Adipocyte (in vitro differentiated cells): ENCODE measurements at regions not wholly inside any gene's neighbourhood (a gene's known extent, or its start where the extent isn't known, plus 50 kb on each side); places are given as distances from the start of the nearest gene placed in this dataset.

Source experiments
- DNase-seq: peaks from one replicate; pipeline ENCODE4 v3.0.0-alpha.2; 2015; ENCODE audit warnings: low read depth
- H3K27me3 ChIP-seq: replicated peaks from 2 replicates; pipeline ENCODE4 v1.7.0; 2013; ENCODE audit warnings: mild to moderate bottlenecking, low read length, moderate library complexity; ENCODE audit not compliant: control insufficient read depth, insufficient read depth
- H3K36me3 ChIP-seq: 2 replicates; pipeline ENCODE4 v1.7.0; 2013; ENCODE audit warnings: low read length, mild to moderate bottlenecking, moderate library complexity; ENCODE audit not compliant: control insufficient read depth, insufficient read depth, severe bottlenecking
- H3K4me1 ChIP-seq: 2 replicates; pipeline ENCODE4 v1.7.0; 2013; ENCODE audit warnings: mild to moderate bottlenecking, low read length, moderate library complexity; ENCODE audit not compliant: control insufficient read depth, insufficient read depth
- H3K4me3 ChIP-seq: 2 replicates; pipeline ENCODE4 v1.7.0; 2013; ENCODE audit warnings: mild to moderate bottlenecking, low read length, moderate library complexity
- H3K9ac ChIP-seq: 2 replicates; pipeline ENCODE4 v1.7.0; 2013; ENCODE audit warnings: mild to moderate bottlenecking, low read length, moderate library complexity
- H3K9me3 ChIP-seq: 2 replicates; pipeline ENCODE4 v1.7.0; 2013; ENCODE audit warnings: mild to moderate bottlenecking, low read length, moderate library complexity; ENCODE audit not compliant: control insufficient read depth

DNA sequence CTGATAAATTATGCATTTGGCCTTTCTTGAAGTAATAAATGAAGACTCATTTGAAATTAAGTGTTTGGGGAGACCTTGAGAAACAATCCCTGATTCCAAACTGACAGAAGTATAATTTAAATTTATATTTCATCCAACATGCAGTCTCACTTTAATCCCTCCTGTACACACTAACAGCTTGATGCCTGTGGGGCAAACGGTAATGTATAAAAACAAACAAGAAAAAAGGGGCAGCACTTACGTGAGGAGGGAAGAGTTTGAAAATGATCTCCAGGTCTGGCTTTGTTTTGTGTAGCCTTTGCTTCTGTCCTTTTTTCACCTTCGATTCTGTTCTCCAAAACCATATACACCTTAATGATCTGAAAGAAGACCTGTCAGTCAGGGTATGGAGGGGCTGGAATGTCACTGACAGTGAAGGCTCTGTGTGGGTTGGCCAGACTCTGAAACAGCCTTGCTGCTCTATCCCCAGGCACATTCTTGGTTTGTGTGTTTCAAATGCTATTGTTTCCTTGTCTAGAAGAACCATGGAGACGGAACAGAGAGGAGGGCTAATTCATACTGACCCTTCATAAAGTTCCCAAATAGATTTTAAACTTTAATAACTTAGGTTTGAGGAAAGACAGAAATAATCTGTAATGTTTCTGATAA, 338.2 kb upstream of the WWC1 start:
- Histone ChIP-seq H3K9me3 (peaks cover 9% of the 10 kb centered on the region), H3K4me1 (peaks cover 4% of the 10 kb centered on the region), H3K36me3 (no peaks in the 10 kb centered on the region), H3K4me3 (no peak overlapping the region), H3K27me3 (no peaks in the 10 kb centered on the region), H3K9ac (no peak overlapping the region)
- no peak for DNase-seq

DNA sequence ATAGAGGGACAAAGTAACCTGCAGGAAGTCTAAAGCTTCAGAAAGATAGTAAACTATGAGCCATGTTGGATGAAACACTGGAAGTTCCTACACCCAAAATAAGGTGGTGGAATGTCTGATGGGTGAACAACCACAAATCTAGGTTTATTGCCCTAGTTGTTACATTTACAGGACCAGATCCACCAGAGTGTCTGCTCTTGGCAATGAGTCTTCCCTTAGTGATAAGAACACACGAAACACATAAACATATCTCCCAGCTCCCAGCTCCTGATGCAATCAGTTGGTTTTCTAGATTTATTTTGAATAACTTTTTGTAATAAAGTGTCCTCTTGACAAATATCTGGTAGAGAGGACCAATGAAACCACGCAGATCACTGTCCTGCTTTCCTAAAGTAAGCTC, 329.7 kb upstream of the WWC1 start:
- no peak for DNase-seq
- H3K4me3 ChIP-seq: no peak overlapping the region

DNA sequence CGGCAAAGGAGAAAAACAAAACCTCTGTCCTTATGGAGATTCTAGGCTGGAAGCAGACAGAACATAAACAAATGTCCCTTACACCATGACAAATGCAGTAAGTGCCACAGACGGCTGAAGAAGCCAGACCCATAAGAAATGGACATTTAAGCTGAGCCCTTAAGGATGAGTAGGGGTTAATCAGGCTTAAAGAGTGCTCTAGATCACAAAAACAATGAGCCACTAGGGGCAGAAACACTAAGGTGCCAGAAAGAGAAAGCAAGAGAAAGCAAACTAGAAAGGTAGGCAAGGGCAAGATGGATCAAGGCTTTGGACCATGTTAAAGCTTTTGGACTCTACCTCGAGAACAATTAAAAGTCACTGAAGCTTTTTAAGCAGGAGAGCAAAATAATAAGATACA, 326.9 kb upstream of the WWC1 start:
- Histone ChIP-seq H3K9ac (no peak overlapping the region), H3K9me3 (no peaks in the 10 kb centered on the region), H3K27me3 (peaks cover 3% of the 10 kb centered on the region), H3K36me3 (no peaks in the 10 kb centered on the region), H3K4me3 (no peak overlapping the region), H3K4me1 (peaks cover 17% of the 10 kb centered on the region)
- DNase-seq: no peak

More for the DNA sequence above, 329.7 kb upstream of the WWC1 start:
- no peak overlapping the region for H3K9ac ChIP-seq
- H3K9me3 ChIP-seq: peaks cover 11% of the 10 kb centered on the region
- peaks cover 3% of the 10 kb centered on the region for H3K27me3 ChIP-seq
- H3K4me1 ChIP-seq: no peaks in the 10 kb centered on the region
- no peaks in the 10 kb centered on the region for H3K36me3 ChIP-seq

DNA sequence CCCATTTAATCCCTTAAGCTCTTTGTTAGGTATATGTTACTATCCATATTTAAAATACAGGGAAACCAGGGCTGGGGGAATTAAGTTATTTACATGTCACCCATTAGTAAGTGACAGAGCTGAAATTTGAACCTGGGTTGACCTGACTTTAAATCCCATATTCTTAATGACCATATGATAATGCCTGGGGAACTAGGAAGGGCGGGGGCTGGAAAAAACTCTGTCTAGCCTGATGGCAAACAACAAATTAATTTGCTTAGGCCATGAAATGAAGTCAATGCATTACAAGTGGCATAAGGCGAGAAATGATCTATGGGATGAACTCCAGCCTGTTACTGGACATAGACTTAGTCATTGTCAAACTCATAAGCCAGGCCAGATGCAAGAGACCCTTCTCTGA, 325.7 kb upstream of the WWC1 start:
- H3K4me3 ChIP-seq: no peak overlapping the region
- no peak for DNase-seq
- H3K9ac ChIP-seq: no peak overlapping the region
- H3K27me3 ChIP-seq: peaks cover 3% of the 10 kb centered on the region
- H3K4me1 ChIP-seq: peaks cover 21% of the 10 kb centered on the region
- H3K36me3 ChIP-seq: no peaks in the 10 kb centered on the region
- no peaks in the 10 kb centered on the region for H3K9me3 ChIP-seq

DNA sequence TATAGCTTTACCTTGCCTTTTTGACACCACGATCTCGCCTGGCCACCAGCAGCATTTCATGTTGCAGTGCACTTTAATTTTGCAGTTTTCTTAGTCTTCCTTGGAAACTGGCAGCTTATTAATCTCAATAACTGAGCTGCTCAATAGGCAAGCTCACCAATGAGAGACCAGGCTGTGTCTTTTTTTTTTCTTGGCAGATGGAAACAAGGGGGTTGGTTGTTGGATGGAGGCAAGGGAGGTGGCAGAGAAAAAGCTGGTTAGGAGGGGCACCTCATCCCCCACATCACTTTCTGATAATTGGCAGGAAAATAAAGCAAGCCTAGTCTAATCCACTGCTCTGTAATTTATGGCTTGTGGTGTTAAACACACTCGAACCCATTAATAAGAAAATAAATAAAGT, 324.5 kb upstream of the WWC1 start:
- Histone ChIP-seq H3K27me3 (peaks cover 3% of the 10 kb centered on the region), H3K9me3 (no peaks in the 10 kb centered on the region), H3K36me3 (no peaks in the 10 kb centered on the region), H3K4me1 (peaks cover 21% of the 10 kb centered on the region), H3K9ac (no peak overlapping the region), H3K4me3 (no peak overlapping the region)
- DNase-seq: no peak

DNA sequence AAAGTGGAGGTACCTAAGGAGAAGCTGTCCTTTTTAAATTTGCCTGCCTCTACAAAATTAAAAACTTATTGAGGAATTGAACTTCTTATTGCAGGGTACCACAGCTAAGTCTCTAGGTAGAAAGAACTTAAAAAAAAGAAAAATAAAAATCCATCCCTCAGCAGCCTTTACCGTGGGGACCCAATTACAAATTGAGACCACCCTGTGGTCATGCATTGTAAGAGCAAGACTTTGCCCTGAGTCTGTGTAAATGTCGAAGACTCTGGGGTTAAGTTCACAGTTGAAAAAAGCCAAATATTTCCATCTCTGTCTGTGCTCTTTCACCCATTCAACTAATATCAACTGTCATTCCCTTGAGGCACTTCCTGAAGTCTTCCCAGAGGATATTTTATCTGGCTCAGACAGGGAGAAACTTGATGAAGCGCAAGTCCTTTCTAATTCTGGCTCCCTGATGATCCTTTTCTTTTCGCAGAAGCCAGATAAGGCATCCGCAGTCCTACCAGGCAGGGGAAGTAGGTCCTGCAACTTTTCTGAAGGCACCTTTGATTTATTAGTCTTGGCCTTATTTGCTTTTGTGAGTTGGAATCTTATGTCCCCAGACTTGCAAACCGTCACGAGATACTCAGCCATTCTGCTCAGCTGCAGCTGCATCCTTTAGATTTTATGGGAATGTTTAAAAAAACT, 323.8 kb upstream of the WWC1 start:
- H3K4me3 ChIP-seq: peak overlapping the region; percentile 43
- H3K36me3 ChIP-seq: no peaks in the 10 kb centered on the region
- H3K4me1 ChIP-seq: peaks cover 21% of the 10 kb centered on the region
- peaks cover 3% of the 10 kb centered on the region for H3K27me3 ChIP-seq
- H3K9me3 ChIP-seq: no peaks in the 10 kb centered on the region
- H3K9ac ChIP-seq: peak overlapping the region; percentile 45
- no peak for DNase-seq

DNA sequence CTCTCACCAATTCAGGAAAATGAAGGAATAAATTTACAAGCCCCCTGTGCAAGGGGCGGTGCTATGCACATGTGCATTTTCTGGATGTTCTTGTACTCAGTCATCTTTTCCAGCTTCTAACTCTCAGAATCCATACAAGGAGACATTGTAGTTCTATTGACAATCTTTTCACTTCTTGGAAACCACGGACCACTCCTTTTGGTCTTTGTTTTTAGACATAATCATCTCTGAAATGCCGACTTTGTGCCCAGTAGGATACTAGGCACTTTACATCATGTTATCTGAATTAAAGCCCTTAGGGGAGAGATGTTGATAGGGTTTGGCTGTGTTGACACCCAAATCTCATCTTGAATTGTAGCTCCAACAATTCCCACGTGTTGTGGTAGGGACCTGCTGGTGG, 322.6 kb upstream of the WWC1 start:
- Histone ChIP-seq H3K4me1 (peaks cover 21% of the 10 kb centered on the region), H3K9ac (no peak overlapping the region), H3K36me3 (no peaks in the 10 kb centered on the region), H3K9me3 (no peaks in the 10 kb centered on the region), H3K4me3 (no peak overlapping the region), H3K27me3 (no peaks in the 10 kb centered on the region)
- DNase-seq: no peak

DNA sequence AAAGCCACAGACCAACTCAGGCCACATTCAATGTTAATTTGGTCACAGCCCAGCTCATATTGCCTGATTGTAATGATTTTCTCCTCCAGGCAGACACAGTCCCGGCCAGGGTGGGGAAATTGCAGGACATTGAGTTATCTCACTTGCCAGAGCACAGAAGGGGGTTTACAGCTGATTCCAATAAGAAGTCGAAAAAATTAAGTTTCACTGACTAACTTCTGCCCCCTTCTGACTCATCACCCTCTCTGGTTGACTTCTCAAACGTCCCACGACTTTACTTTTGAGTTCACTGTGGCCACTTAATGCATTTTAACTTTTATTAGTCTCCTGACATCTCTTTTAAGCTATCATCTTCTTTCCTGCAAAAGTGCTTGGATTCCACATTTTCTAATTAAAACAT, 321.4 kb upstream of the WWC1 start:
- Histone ChIP-seq H3K27me3 (no peaks in the 10 kb centered on the region), H3K4me3 (no peak overlapping the region), H3K4me1 (peaks cover 21% of the 10 kb centered on the region), H3K9me3 (no peaks in the 10 kb centered on the region), H3K36me3 (no peaks in the 10 kb centered on the region), H3K9ac (no peak overlapping the region)
- DNase-seq: peak; percentile 12

DNA sequence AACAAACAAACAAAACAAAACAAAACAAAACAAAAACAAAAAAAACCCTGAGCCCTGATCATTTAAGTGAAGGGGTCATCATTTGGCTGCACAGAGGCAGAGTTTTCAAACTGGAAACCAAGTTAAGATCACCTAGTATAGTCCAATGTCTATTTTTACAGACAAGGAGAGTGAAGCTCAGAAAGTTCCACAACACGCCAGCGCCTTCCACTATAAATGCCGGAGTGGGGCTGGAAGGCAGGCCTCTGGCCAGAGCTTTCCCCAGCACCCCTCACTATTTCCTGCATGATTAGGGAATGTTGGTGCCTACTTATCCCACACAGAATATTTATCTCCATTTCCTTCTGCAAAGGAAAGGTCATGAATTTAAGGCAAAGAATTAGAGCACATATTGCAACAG, 319.7 kb upstream of the WWC1 start:
- DNase-seq: no peak
- Histone ChIP-seq H3K27me3 (no peaks in the 10 kb centered on the region), H3K4me3 (no peak overlapping the region), H3K9me3 (no peaks in the 10 kb centered on the region), H3K36me3 (no peaks in the 10 kb centered on the region), H3K9ac (no peak overlapping the region), H3K4me1 (peaks cover 21% of the 10 kb centered on the region)

DNA sequence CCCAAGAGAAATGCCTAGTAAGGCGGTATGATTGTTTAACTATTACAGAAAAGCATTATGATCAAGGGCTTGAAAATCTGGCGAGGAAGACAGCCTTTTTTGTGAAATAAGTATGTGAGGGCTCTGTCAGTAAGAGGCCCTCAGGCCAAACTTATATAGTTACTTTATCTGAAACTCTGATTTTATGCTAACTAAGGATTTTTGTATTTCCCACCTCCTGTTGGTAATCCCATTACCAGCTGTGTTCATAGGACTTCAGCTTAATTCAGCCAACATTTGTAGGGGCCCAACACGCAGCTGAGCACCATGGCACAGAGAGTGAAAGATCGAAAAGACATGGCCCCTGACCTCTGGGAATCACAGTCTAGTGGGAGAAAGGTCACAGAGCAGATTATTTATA, 318.3 kb upstream of the WWC1 start:
- DNase-seq: no peak
- no peaks in the 10 kb centered on the region for H3K9me3 ChIP-seq
- H3K27me3 ChIP-seq: no peaks in the 10 kb centered on the region
- no peaks in the 10 kb centered on the region for H3K36me3 ChIP-seq
- peaks cover 11% of the 10 kb centered on the region for H3K4me1 ChIP-seq
- no peak overlapping the region for H3K4me3 ChIP-seq
- no peak overlapping the region for H3K9ac ChIP-seq

DNA sequence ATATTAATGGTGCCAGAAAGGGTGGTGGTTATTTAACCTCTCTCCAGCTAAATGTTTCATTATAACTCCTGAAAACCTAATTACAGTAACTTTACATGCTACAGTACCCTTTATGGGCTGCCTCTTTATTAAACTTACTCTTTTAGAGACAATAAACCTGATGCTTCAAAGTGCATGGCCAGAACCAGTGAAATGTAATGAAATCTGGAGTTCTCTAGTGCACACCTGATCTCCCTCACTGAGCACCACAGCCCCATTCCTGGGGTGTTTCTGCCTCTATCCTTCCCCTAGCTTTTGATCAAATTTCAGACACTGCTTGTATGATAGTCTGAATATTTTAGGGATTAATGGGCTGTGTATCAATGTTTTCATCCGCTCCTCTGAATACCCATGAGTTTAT, 306.5 kb upstream of the WWC1 start:
- DNase-seq: no peak
- H3K36me3 ChIP-seq: no peaks in the 10 kb centered on the region
- H3K4me1 ChIP-seq: no peaks in the 10 kb centered on the region
- H3K9ac ChIP-seq: no peak overlapping the region
- peaks cover 16% of the 10 kb centered on the region for H3K27me3 ChIP-seq
- H3K4me3 ChIP-seq: no peak overlapping the region
- peaks cover 3% of the 10 kb centered on the region for H3K9me3 ChIP-seq

DNA sequence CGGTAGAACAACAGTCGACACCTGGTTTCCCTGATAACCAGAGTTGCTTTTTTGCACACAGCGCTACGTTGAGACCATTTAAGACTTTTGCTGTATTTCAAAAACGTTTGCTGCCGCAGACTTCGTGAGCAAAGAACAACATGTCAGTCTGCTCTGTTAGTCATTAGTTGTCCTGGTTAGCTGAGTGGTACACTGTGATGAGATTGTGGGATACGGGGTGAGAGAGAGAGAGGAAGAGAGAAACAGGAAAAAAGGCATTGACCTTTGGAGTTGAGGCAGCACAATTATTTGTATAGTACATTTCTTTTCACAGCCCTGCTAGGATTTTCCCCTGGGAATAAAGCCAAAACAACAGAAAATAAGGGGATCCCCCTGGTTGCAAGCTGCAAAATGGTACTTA, 306.1 kb upstream of the WWC1 start:
- Histone ChIP-seq H3K27me3 (peaks cover 17% of the 10 kb centered on the region), H3K36me3 (no peaks in the 10 kb centered on the region), H3K9ac (no peak overlapping the region), H3K4me3 (no peak overlapping the region), H3K9me3 (peaks cover 3% of the 10 kb centered on the region), H3K4me1 (no peaks in the 10 kb centered on the region)
- no peak for DNase-seq
